ENCODE measurements at regions not wholly inside any gene's neighbourhood (a gene's known extent, or its start where the extent isn't known, plus 50 kb on each side); places are given as distances from the start of the nearest gene placed in this dataset.
"Not testable (repeated sequence)": the region's sequence is repeated elsewhere in the genome, so short reads cannot be mapped to it uniquely, and the experiment has no call there.

GRCh38 chr5:8727396-8727795, 818.5 kb downstream of the SEMA5A start:
- H3K9me3 ChIP-seq (ENCODE audit: control insufficient read depth, low read length): peaks cover 11% of the 10 kb centered on the region
- WGBS, 2 experiments (ENCODE audit: insufficient coverage in 1 of 2, insufficient read length in 1 of 2): 89 to 91% methylated on average over 3 to 4 of the region's 4 CpGs

GRCh38 chr5:8729437-8729836, 816.4 kb downstream of the SEMA5A start:
- Mint-ChIP-seq H3K4me1 (no peaks in the 10 kb centered on the region), H3K27ac (no peak overlapping the region), H3K9me3 (peaks cover 25% of the 10 kb centered on the region), H3K4me3 (no peak overlapping the region), H3K36me3 (ENCODE audit: low read depth) (no peaks in the 10 kb centered on the region), H3K27me3 (ENCODE audit: insufficient read depth) (no peaks in the 10 kb centered on the region)
- Histone ChIP-seq H3K4me3 (ENCODE audit: low read length) (no peak overlapping the region), H3K36me3 (ENCODE audit: control insufficient read depth, insufficient read depth, low read length) (no peaks in the 10 kb centered on the region), H3K4me1 (ENCODE audit: control insufficient read depth, insufficient read depth, low read length) (no peaks in the 10 kb centered on the region), H3K9ac (ENCODE audit: extremely low read depth, low read length, poor library complexity, severe bottlenecking) (no peak overlapping the region), H3K27ac (ENCODE audit: low read depth, low read length) (no peak overlapping the region), H3K9me3 (ENCODE audit: control insufficient read depth, low read length) (peaks cover 11% of the 10 kb centered on the region), H3K27me3 (ENCODE audit: control insufficient read depth, insufficient read depth, low read length, poor library complexity, severe bottlenecking) (no peaks in the 10 kb centered on the region)
- WGBS, 2 experiments (ENCODE audit: insufficient coverage in 1 of 2, insufficient read length in 1 of 2): no CpG with 5 or more reads among the region's 1 CpG
- DNase-seq: no peak
- no peak for TF ChIP-seq CTCF (conservative IDR thresholded peaks at IDR 0.05)

More at GRCh38 chr5:8727396-8727795, 818.5 kb downstream of the SEMA5A start:
- no peak for TF ChIP-seq CTCF (conservative IDR thresholded peaks at IDR 0.05)
- Histone ChIP-seq H3K4me3 (ENCODE audit: low read length) (no peak overlapping the region), H3K27ac (ENCODE audit: low read depth, low read length) (no peak overlapping the region), H3K27me3 (ENCODE audit: control insufficient read depth, insufficient read depth, low read length, poor library complexity, severe bottlenecking) (no peaks in the 10 kb centered on the region), H3K36me3 (ENCODE audit: control insufficient read depth, insufficient read depth, low read length) (no peaks in the 10 kb centered on the region), H3K4me1 (ENCODE audit: control insufficient read depth, insufficient read depth, low read length) (no peaks in the 10 kb centered on the region), H3K9ac (ENCODE audit: extremely low read depth, low read length, poor library complexity, severe bottlenecking) (no peak overlapping the region)
- no peaks in the 10 kb centered on the region for H3K27me3 Mint-ChIP-seq (ENCODE audit: insufficient read depth)
- H3K27ac Mint-ChIP-seq: no peak overlapping the region
- no peaks in the 10 kb centered on the region for H3K36me3 Mint-ChIP-seq (ENCODE audit: low read depth)
- DNase-seq: no peak
- peaks cover 25% of the 10 kb centered on the region for H3K9me3 Mint-ChIP-seq
- H3K4me3 Mint-ChIP-seq: no peak overlapping the region
- H3K4me1 Mint-ChIP-seq: no peaks in the 10 kb centered on the region

GRCh38 chr5:8730194-8730593, 815.7 kb downstream of the SEMA5A start:
- no peak for DNase-seq
- no peak for TF ChIP-seq CTCF (conservative IDR thresholded peaks at IDR 0.05)
- Histone ChIP-seq H3K9me3 (ENCODE audit: control insufficient read depth, low read length) (peaks cover 11% of the 10 kb centered on the region), H3K27ac (ENCODE audit: low read depth, low read length) (no peak overlapping the region), H3K4me3 (ENCODE audit: low read length) (no peak overlapping the region), H3K4me1 (ENCODE audit: control insufficient read depth, insufficient read depth, low read length) (no peaks in the 10 kb centered on the region), H3K36me3 (ENCODE audit: control insufficient read depth, insufficient read depth, low read length) (no peaks in the 10 kb centered on the region), H3K27me3 (ENCODE audit: control insufficient read depth, insufficient read depth, low read length, poor library complexity, severe bottlenecking) (no peaks in the 10 kb centered on the region), H3K9ac (ENCODE audit: extremely low read depth, low read length, poor library complexity, severe bottlenecking) (no peak overlapping the region)
- 85 to 100% methylated on average over 1 to 2 of the region's 2 CpGs for WGBS, 2 experiments (ENCODE audit: insufficient coverage in 1 of 2, insufficient read length in 1 of 2)
- no peaks in the 10 kb centered on the region for H3K4me1 Mint-ChIP-seq
- no peaks in the 10 kb centered on the region for H3K27me3 Mint-ChIP-seq (ENCODE audit: insufficient read depth)
- H3K9me3 Mint-ChIP-seq: peaks cover 25% of the 10 kb centered on the region
- H3K36me3 Mint-ChIP-seq (ENCODE audit: low read depth): no peaks in the 10 kb centered on the region
- H3K4me3 Mint-ChIP-seq: no peak overlapping the region
- no peak overlapping the region for H3K27ac Mint-ChIP-seq

- DNase-seq; H3K27ac Mint-ChIP-seq; H3K4me1 Mint-ChIP-seq; H3K27me3 ChIP-seq (ENCODE audit: control insufficient read depth, insufficient read depth, low read length, poor library complexity, severe bottlenecking); H3K4me1 ChIP-seq (ENCODE audit: control insufficient read depth, insufficient read depth, low read length); H3K36me3 Mint-ChIP-seq (ENCODE audit: low read depth); H3K27ac ChIP-seq (ENCODE audit: low read depth, low read length); H3K27me3 Mint-ChIP-seq (ENCODE audit: insufficient read depth); H3K4me3 Mint-ChIP-seq; H3K36me3 ChIP-seq (ENCODE audit: control insufficient read depth, insufficient read depth, low read length); H3K9ac ChIP-seq (ENCODE audit: extremely low read depth, low read length, poor library complexity, severe bottlenecking); H3K4me3 ChIP-seq (ENCODE audit: low read length): not testable (repeated sequence)
- 95% methylated on average over 7 of the region's 7 CpGs; no CpG with 5 or more reads in 1 of the 2 experiments for WGBS, 2 experiments (ENCODE audit: insufficient coverage in 1 of 2, insufficient read length in 1 of 2)
- H3K9me3 Mint-ChIP-seq: peaks cover 25% of the 10 kb centered on the region
- peaks cover 11% of the 10 kb centered on the region for H3K9me3 ChIP-seq (ENCODE audit: control insufficient read depth, low read length)
Observed at GRCh38 chr5:8731110-8731509, 814.8 kb downstream of the SEMA5A start.

Measured in endodermal cell (in vitro differentiated cells).